GM23248 (cell line): ENCODE measurements at regions not wholly inside any gene's neighbourhood (a gene's known extent, or its start where the extent isn't known, plus 50 kb on each side); places are given as distances from the start of the nearest gene placed in this dataset.
"Not testable (repeated sequence)": the region's sequence is repeated elsewhere in the genome, so short reads cannot be mapped to it uniquely, and the experiment has no call there.

Experiments used
- EZH2 ChIP-seq: fragments of 200-600 bp; sonication (generic); IDR thresholded peaks from 2 replicates; pipeline ENCODE4 v1.6.1; 2018; ENCODE audit warnings: antibody characterized with exemption, mild to moderate bottlenecking; ENCODE audit not compliant: insufficient read depth, poor library complexity, severe bottlenecking
- EZH2phosphoT487 ChIP-seq: fragments of 200-600 bp; sonication (generic); IDR thresholded peaks from 2 replicates; pipeline ENCODE4 v1.6.1; 2018; ENCODE audit warnings: antibody characterized with exemption, moderate library complexity, mild to moderate bottlenecking, low read depth; ENCODE audit not compliant: insufficient read depth

DNA sequence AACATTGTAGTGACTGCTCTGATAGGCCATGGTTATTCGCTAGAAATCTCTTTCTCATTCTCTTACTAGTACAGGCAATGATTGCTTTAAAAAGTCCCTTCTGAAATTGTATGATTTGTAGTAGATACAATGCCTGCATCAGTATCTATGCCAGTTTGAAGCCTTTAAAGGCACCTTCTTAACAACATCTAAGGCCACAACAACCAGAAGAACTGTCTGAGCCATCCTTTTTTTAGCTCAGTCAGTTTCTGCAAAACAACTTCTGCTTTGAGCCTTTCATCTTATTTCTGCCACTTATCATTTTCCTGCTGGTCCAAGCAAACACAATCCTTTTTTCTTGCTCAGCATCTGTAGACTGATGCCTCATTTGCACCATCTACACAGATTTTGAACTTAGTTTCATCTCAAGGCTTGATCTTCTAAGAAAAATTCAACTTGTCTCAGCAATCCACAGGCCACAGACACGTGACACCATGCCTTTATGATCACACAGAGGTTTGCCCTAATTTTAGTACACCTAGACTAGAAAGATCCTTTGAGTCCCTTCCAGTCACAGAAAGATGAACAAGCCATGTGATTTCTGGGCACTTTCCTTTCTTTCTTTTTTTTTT lies 106.1 kb downstream of the DDX11 start:
- TF ChIP-seq EZH2phosphoT487, EZH2: not testable (repeated sequence)
